KMS-11 (cell line): ENCODE measurements at regions not wholly inside any gene's neighbourhood (a gene's known extent, or its start where the extent isn't known, plus 50 kb on each side); places are given as distances from the start of the nearest gene placed in this dataset.

ENCODE experiments used
- H2AFZ ChIP-seq: fragments of 200-600 bp; sonication (generic); 2 replicates; pipeline ENCODE4 v1.6.1; 2016; ENCODE audit warnings: antibody characterized with exemption, mixed run types, low read depth
- H3K27ac ChIP-seq: fragments of 200-600 bp; sonication (generic); 2 replicates; pipeline ENCODE4 v1.6.1; 2016; ENCODE audit warnings: mild to moderate bottlenecking, mixed run types
- H3K27me3 ChIP-seq: fragments of 200-600 bp; sonication (generic); 2 replicates; pipeline ENCODE4 v1.6.1; 2017; ENCODE audit warnings: mild to moderate bottlenecking, low read depth, mixed run types, moderate library complexity; ENCODE audit not compliant: insufficient read depth
- H3K36me3 ChIP-seq: fragments of 200-600 bp; sonication (generic); 2 replicates; pipeline ENCODE4 v1.6.1; 2017; ENCODE audit warnings: mild to moderate bottlenecking, mixed run types; ENCODE audit not compliant: insufficient read depth
- H3K4me1 ChIP-seq: fragments of 200-600 bp; sonication (generic); 2 replicates; pipeline ENCODE4 v1.6.1; 2016; ENCODE audit warnings: mild to moderate bottlenecking, low read depth, mixed run types; ENCODE audit not compliant: poor library complexity, severe bottlenecking
- H3K4me2 ChIP-seq: fragments of 200-600 bp; sonication (generic); 2 replicates; pipeline ENCODE4 v1.7.0; 2016; ENCODE audit warnings: mild to moderate bottlenecking, mixed run types
- H3K4me3 ChIP-seq: fragments of 200-600 bp; sonication (generic); IDR thresholded peaks from 2 replicates; pipeline ENCODE4 v1.6.1; 2017; ENCODE audit warnings: low read depth, low read length, mixed read lengths; ENCODE audit not compliant: insufficient read depth
- H3K79me2 ChIP-seq: fragments of 200-600 bp; sonication (generic); 2 replicates; pipeline ENCODE4 v1.6.1; 2016; ENCODE audit warnings: low read depth, mixed run types; ENCODE audit not compliant: insufficient read depth
- H3K9ac ChIP-seq: fragments of 200-600 bp; sonication (generic); 2 replicates; pipeline ENCODE4 v1.6.1; 2016; ENCODE audit warnings: mild to moderate bottlenecking, mixed run types
- H4K20me1 ChIP-seq: fragments of 200-600 bp; sonication (generic); 2 replicates; pipeline ENCODE4 v1.6.1; 2016; ENCODE audit warnings: mild to moderate bottlenecking, mixed run types; ENCODE audit not compliant: insufficient read depth
- CTCF ChIP-seq: fragments of 200-600 bp; sonication (generic); conservative IDR thresholded peaks from 2 replicates; pipeline ENCODE4 v1.6.1; 2017; ENCODE audit warnings: low read depth, mild to moderate bottlenecking, antibody characterized with exemption, low read length, moderate library complexity, mixed read lengths

GRCh38 chrX:84611843-84612636, 109.8 kb upstream of the HDX start:
- H3K27me3 ChIP-seq: no peaks in the 10 kb centered on the region
- H3K36me3 ChIP-seq: no peaks in the 10 kb centered on the region
- no peaks in the 10 kb centered on the region for H3K4me1 ChIP-seq
- H3K27ac ChIP-seq: no peak overlapping the region
- H3K79me2 ChIP-seq: no peaks in the 10 kb centered on the region
- H3K4me2 ChIP-seq: no peak overlapping the region
- TF ChIP-seq CTCF: no peak
- no peak overlapping the region for H3K4me3 ChIP-seq
- H4K20me1 ChIP-seq: no peaks in the 10 kb centered on the region
- no peak overlapping the region for H2AFZ ChIP-seq
- H3K9ac ChIP-seq: no peak overlapping the region

GRCh38 chrX:84634201-84634782, 132.0 kb upstream of the HDX start:
- no peak overlapping the region for H3K9ac ChIP-seq
- H3K36me3 ChIP-seq: no peaks in the 10 kb centered on the region
- H2AFZ ChIP-seq: no peak overlapping the region
- H4K20me1 ChIP-seq: no peaks in the 10 kb centered on the region
- no peaks in the 10 kb centered on the region for H3K79me2 ChIP-seq
- no peak overlapping the region for H3K4me2 ChIP-seq
- no peaks in the 10 kb centered on the region for H3K27me3 ChIP-seq
- no peak for TF ChIP-seq CTCF
- no peak overlapping the region for H3K4me3 ChIP-seq
- no peaks in the 10 kb centered on the region for H3K4me1 ChIP-seq
- H3K27ac ChIP-seq: no peak overlapping the region

GRCh38 chrX:84666086-84666485, 163.8 kb upstream of the HDX start:
- TF ChIP-seq CTCF: no peak
- no peaks in the 10 kb centered on the region for H3K79me2 ChIP-seq
- no peak overlapping the region for H3K9ac ChIP-seq
- H3K4me3 ChIP-seq: no peak overlapping the region
- H3K36me3 ChIP-seq: no peaks in the 10 kb centered on the region
- H3K27me3 ChIP-seq: no peaks in the 10 kb centered on the region
- no peaks in the 10 kb centered on the region for H4K20me1 ChIP-seq
- H2AFZ ChIP-seq: no peak overlapping the region
- H3K27ac ChIP-seq: no peak overlapping the region
- H3K4me1 ChIP-seq: no peaks in the 10 kb centered on the region
- no peak overlapping the region for H3K4me2 ChIP-seq

GRCh38 chrX:84690228-84690627, 188.0 kb upstream of the HDX start:
- Histone ChIP-seq H2AFZ (no peak overlapping the region), H3K36me3 (no peaks in the 10 kb centered on the region), H3K4me3 (no peak overlapping the region), H3K79me2 (no peaks in the 10 kb centered on the region), H4K20me1 (no peaks in the 10 kb centered on the region), H3K27ac (no peak overlapping the region), H3K4me2 (no peak overlapping the region), H3K9ac (no peak overlapping the region), H3K27me3 (no peaks in the 10 kb centered on the region), H3K4me1 (no peaks in the 10 kb centered on the region)
- no peak for TF ChIP-seq CTCF
